ENCODE measurements at regions not wholly inside any gene's neighbourhood (a gene's known extent, or its start where the extent isn't known, plus 50 kb on each side); places are given as distances from the start of the nearest gene placed in this dataset.

GRCh38 chr12:63317880-63318279 is 166.9 kb upstream of the AVPR1A start:
- POLR2A ChIA-PET = no interaction called here
- intact Hi-C loops (cut with micrococcal nuclease; ENCODE audit: unreplicated experiment) = no loop called here
- no peak for FAIRE-seq
- no peak for TF ChIP-seq ZFP36L2 (CRISPR knock-in tag; IDR thresholded peaks at IDR 0.05)
- no peak for TF ChIP-seq BATF2 (CRISPR knock-in tag; IDR thresholded peaks at IDR 0.05)
- TF ChIP-seq, protein P1, sequence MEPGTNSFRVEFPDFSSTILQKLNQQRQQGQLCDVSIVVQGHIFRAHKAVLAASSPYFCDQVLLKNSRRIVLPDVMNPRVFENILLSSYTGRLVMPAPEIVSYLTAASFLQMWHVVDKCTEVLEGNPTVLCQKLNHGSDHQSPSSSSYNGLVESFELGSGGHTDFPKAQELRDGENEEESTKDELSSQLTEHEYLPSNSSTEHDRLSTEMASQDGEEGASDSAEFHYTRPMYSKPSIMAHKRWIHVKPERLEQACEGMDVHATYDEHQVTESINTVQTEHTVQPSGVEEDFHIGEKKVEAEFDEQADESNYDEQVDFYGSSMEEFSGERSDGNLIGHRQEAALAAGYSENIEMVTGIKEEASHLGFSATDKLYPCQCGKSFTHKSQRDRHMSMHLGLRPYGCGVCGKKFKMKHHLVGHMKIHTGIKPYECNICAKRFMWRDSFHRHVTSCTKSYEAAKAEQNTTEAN (CRISPR knock-in tag; conservative IDR thresholded peaks at IDR 0.05) = no peak
- TF ChIP-seq, protein P2, sequence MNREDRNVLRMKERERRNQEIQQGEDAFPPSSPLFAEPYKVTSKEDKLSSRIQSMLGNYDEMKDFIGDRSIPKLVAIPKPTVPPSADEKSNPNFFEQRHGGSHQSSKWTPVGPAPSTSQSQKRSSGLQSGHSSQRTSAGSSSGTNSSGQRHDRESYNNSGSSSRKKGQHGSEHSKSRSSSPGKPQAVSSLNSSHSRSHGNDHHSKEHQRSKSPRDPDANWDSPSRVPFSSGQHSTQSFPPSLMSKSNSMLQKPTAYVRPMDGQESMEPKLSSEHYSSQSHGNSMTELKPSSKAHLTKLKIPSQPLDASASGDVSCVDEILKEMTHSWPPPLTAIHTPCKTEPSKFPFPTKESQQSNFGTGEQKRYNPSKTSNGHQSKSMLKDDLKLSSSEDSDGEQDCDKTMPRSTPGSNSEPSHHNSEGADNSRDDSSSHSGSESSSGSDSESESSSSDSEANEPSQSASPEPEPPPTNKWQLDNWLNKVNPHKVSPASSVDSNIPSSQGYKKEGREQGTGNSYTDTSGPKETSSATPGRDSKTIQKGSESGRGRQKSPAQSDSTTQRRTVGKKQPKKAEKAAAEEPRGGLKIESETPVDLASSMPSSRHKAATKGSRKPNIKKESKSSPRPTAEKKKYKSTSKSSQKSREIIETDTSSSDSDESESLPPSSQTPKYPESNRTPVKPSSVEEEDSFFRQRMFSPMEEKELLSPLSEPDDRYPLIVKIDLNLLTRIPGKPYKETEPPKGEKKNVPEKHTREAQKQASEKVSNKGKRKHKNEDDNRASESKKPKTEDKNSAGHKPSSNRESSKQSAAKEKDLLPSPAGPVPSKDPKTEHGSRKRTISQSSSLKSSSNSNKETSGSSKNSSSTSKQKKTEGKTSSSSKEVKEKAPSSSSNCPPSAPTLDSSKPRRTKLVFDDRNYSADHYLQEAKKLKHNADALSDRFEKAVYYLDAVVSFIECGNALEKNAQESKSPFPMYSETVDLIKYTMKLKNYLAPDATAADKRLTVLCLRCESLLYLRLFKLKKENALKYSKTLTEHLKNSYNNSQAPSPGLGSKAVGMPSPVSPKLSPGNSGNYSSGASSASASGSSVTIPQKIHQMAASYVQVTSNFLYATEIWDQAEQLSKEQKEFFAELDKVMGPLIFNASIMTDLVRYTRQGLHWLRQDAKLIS (CRISPR knock-in tag; IDR thresholded peaks at IDR 0.05) = no peak
- TF ChIP-seq ZNF160 (CRISPR knock-in tag; IDR thresholded peaks at IDR 0.05) = no peak
- no peak for TF ChIP-seq MNT (IDR thresholded peaks at IDR 0.05)
- TF ChIP-seq ZSCAN30 (CRISPR knock-in tag; IDR thresholded peaks at IDR 0.05) = no peak
- TF ChIP-seq STAT5B (CRISPR knock-in tag; IDR thresholded peaks at IDR 0.05) = no peak
- TF ChIP-seq, protein P3, sequence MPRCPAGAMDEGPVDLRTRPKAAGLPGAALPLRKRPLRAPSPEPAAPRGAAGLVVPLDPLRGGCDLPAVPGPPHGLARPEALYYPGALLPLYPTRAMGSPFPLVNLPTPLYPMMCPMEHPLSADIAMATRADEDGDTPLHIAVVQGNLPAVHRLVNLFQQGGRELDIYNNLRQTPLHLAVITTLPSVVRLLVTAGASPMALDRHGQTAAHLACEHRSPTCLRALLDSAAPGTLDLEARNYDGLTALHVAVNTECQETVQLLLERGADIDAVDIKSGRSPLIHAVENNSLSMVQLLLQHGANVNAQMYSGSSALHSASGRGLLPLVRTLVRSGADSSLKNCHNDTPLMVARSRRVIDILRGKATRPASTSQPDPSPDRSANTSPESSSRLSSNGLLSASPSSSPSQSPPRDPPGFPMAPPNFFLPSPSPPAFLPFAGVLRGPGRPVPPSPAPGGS (CRISPR knock-in tag; IDR thresholded peaks at IDR 0.05) = no peak
- TF ChIP-seq ZSCAN5A (CRISPR knock-in tag; IDR thresholded peaks at IDR 0.05; ENCODE audit: borderline replicate concordance) = no peak
- no peak for TF ChIP-seq IKZF1 (IDR thresholded peaks at IDR 0.05)
- TF ChIP-seq ETV5 (CRISPR knock-in tag; IDR thresholded peaks at IDR 0.05; ENCODE audit: borderline replicate concordance) = no peak
- TF ChIP-seq ZNF431 (CRISPR knock-in tag; IDR thresholded peaks at IDR 0.05; ENCODE audit: borderline replicate concordance, low read depth) = no peak
- no peak for TF ChIP-seq HNF4G (IDR thresholded peaks at IDR 0.05; ENCODE audit: borderline replicate concordance, low read depth, low read length)
- no peak for TF ChIP-seq HNF4G (CRISPR knock-in tag; IDR thresholded peaks at IDR 0.05; ENCODE audit: borderline replicate concordance, low read depth)

More at GRCh38 chr12:63317880-63318279, 166.9 kb upstream of the AVPR1A start:
- H3K79me2 ChIP-seq (ENCODE audit: insufficient read depth, low read length) = no peaks in the 10 kb centered on the region
- DNase-seq (ENCODE audit: low spot score) (no peak), ATAC-seq (no peak)
- no TSS peak for BruUV-seq (replicated peaks)
- H3K9ac ChIP-seq (ENCODE audit: insufficient read depth, low read depth, low read length) = no peak overlapping the region
- H3K36me3 ChIP-seq (replicated peaks in 1 of 2; ENCODE audit: control insufficient read depth in 1 of 2, insufficient read depth in 2 of 2, low read length in 2 of 2) = no peaks in the 10 kb centered on the region
- no peak overlapping the region for H3K27ac ChIP-seq (ENCODE audit: extremely low read length, insufficient read depth, low read length)
- no peaks in the 10 kb centered on the region for H3K9me3 ChIP-seq (ENCODE audit: low read length)
- CTCF ChIA-PET (ENCODE audit: low intra/inter-chr PET ratio, low total read pairs) = no interaction called here
- H3K27me3 ChIP-seq (ENCODE audit: control insufficient read depth in 1 of 2, insufficient read depth in 2 of 2, low read length in 2 of 2) = no peaks in the 10 kb centered on the region; a peak in 1 of 5 replicates
- no peaks in the 10 kb centered on the region for H3K4me1 ChIP-seq (ENCODE audit: insufficient read depth, low read length)
- H4K20me1 ChIP-seq (ENCODE audit: insufficient read depth, low read length) = no peaks in the 10 kb centered on the region
- in situ Hi-C loops (cut with HindIII; ENCODE audit: extremely low pct_ligation_motif_present, low pct_unique_long_range_greater_than_20kb) = no loop called here
- H2AFZ ChIP-seq (ENCODE audit: low read length) = no peak overlapping the region
- no peak overlapping the region for H3K4me3 ChIP-seq (replicated peaks in 1 of 3; ENCODE audit: insufficient read depth in 1 of 3, low read depth in 2 of 3, low read length in 3 of 3)
- 13% methylated on average over 3 of the region's 5 CpGs for WGBS (ENCODE audit: low lambda C conversion rate)
- H3K4me2 ChIP-seq (ENCODE audit: low read depth, low read length) = no peak overlapping the region

Measured in HepG2 (cell line).